AG09309 (cell line): ENCODE measurements at regions not wholly inside any gene's neighbourhood (a gene's known extent, or its start where the extent isn't known, plus 50 kb on each side); places are given as distances from the start of the nearest gene placed in this dataset.

Experiments used
- DNase-seq: peaks from one replicate; pipeline ENCODE4 v3.0.0-alpha.2; 2010; ENCODE audit warnings: low read depth
- H3K4me3 ChIP-seq: 2 replicates; pipeline ENCODE4 v1.5.1; 2011; ENCODE audit warnings: mild to moderate bottlenecking, low read depth, low read length, moderate library complexity; ENCODE audit not compliant: control insufficient read depth
- TF ChIP-seq, protein P1 (sequence below): IDR thresholded peaks from 2 replicates; pipeline ENCODE4 v1.5.1; 2011; ENCODE audit warnings: mild to moderate bottlenecking, low read depth, low read length, inconsistent platforms; ENCODE audit not compliant: insufficient read depth, control insufficient read depth; ENCODE audit errors: missing control alignments

DNA sequence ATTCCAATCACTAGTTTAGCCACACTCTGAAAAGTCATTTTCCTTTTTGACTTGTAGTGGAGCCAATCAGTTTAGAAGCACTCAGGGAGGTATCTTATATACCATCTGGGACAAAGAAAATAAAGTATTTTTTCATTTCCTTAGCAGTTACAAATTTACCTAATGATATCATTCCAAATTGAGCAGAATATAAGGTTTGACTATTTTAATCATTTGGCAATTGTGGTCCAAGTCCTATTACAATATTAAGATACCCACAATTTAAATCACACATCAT, 170.6 kb downstream of the LTN1 start:
- no peak overlapping the region for H3K4me3 ChIP-seq
- DNase-seq = no peak
- TF ChIP-seq, protein P1, sequence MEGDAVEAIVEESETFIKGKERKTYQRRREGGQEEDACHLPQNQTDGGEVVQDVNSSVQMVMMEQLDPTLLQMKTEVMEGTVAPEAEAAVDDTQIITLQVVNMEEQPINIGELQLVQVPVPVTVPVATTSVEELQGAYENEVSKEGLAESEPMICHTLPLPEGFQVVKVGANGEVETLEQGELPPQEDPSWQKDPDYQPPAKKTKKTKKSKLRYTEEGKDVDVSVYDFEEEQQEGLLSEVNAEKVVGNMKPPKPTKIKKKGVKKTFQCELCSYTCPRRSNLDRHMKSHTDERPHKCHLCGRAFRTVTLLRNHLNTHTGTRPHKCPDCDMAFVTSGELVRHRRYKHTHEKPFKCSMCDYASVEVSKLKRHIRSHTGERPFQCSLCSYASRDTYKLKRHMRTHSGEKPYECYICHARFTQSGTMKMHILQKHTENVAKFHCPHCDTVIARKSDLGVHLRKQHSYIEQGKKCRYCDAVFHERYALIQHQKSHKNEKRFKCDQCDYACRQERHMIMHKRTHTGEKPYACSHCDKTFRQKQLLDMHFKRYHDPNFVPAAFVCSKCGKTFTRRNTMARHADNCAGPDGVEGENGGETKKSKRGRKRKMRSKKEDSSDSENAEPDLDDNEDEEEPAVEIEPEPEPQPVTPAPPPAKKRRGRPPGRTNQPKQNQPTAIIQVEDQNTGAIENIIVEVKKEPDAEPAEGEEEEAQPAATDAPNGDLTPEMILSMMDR = no peak

DNA sequence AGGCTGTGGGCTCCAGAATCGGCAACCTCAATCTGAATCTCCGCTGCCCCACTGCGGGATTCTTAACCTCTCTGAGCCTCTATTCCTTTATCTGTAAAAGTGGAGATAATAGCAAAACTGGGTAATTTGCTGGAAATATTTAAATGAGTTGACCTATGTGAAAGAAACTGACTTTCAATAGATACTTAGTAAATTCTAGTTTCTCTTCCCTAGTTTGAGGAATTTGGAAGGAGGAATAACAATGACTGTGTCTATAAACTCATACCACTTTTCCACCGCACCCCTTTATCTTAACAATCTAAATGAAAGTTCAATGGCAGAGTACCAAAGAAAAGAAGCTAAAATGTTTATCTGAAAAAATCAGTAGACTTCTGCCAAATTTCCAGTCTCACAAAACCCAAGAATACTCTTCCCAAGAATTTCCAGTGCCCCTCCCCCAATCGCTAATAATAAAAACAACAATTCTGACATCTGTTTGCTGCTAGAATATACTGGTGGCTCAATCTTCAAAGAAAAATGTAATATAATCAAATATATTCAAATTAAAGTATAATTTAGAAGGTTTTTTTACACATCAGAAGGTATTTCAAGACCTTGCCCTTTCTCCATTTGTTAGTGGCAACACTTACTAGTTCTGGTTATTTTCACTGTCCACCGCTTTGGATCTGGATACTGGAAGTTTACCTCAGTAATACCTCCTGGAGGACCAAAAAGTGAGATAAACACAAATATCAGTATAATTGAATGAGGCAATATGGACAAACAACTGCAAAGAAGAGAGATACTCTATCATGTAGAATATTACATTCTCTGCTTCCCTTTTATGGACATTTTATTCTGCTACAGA, 171.2 kb downstream of the LTN1 start:
- no peak for DNase-seq
- TF ChIP-seq, protein P1 = no peak
- H3K4me3 ChIP-seq = no peak overlapping the region

DNA sequence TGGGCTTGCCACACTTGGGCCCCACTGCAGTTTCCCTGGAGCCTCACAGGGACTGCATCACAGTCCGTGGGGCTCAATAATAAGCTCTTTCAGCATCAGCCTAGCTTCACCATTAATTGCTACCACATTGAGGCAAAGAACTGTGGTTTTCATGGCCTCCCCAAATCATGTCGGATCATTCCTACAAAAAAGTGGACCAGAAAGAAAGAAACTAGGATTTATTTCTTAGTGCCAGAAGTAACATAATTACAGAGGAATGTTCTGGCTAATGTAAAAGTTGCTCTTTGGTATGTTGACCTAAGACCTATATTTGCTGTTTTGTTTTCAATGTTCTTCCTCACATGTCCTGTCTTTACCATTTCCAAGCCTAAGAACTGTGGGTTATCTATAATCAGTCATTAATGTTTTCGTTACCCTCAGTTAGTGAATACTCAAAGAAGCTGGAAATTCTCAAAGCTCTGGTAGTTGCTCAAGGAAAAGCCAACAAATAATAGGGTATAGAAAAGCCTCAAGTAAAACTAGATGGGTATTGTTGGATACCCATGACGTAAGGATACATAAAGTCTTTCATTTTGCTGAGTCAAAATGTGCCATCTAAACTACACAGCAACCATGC, 173.9 kb downstream of the LTN1 start:
- no peak for DNase-seq
- no peak overlapping the region for H3K4me3 ChIP-seq
- TF ChIP-seq, protein P1 = no peak

DNA sequence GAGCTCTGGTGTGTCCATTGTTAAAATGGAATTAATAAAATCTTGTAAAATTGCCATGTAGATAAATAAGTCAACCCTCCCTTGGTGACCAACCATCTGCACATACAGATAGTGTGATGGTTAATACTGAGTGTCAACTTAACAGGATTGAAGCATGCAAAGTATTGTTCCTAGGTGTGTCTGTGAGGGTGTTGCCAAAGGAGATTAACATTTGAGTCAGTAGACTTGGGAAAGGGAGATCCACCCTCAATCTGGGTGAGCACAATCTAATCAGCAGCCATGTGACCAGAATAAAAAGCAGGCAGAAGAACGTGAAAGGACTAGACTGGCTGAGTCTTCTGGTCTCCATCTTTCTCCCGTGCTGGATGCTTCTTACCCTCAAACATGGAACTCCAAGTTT, 174.8 kb downstream of the LTN1 start:
- TF ChIP-seq, protein P1 = no peak
- H3K4me3 ChIP-seq = no peak overlapping the region
- no peak for DNase-seq

DNA sequence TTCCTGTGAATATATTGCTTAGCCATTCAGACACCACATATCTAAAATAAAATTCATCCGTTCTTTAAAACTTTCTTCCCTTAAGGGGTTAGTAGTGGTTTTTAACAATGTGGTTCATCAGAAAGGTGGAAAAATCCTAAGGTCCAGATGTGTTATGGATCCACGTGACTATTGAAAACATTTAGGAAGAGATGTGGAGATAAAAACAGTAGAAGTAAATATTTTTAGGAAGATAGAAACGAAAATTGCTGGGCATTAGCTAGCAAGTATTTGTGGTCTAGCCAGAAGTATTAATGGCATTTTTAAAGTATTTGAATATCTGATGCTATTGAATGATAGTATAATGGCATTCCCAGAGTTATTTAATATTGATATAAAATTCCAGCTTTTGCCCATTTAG, 180.8 kb downstream of the LTN1 start:
- H3K4me3 ChIP-seq = no peak overlapping the region
- no peak for DNase-seq
- TF ChIP-seq, protein P1 = no peak

DNA sequence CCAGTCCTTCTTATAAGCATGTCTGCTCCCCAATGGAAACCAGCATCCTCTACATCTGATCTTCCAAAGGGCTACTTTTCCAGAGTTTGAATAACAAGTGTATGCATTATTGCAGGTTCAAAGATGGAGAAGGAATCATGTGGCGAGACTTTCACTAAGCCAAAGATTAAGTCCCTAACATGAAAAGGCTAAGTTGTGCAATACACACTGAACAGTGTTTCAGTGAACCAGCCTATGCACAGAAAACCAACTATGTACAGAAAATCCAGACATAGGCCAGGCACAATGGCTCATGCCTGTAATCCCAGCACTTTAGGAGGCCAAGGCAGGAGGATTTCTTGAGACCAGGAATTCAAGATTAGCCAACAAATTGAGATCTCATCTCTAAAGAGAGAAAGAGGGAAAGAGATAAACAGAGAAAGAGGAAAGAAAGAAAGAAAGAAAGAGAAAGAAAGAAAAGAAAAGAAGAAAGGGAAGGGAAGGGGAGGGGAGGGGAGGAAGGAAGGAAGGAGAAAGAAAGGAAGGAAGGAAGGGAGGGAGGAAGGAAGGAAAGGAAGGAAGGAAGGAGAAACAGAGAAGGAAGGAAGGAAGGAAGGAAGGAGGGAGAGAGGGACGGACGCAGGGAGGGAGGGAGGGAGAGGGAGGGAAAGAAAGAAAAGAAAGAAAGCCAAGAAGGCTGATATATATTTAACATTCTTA, 181.7 kb downstream of the LTN1 start:
- no peak overlapping the region for H3K4me3 ChIP-seq
- TF ChIP-seq, protein P1 = no peak
- no peak for DNase-seq
